IPS-18a (cell line): ENCODE measurements at regions not wholly inside any gene's neighbourhood (a gene's known extent, or its start where the extent isn't known, plus 50 kb on each side); places are given as distances from the start of the nearest gene placed in this dataset.

ENCODE experiments used
- H3K27ac ChIP-seq: one replicate; pipeline ENCODE4 v1.5.1; 2013; ENCODE audit warnings: low read length
- H3K27me3 ChIP-seq: one replicate; pipeline ENCODE4 v1.6.1; 2013; ENCODE audit warnings: mild to moderate bottlenecking, low read length; ENCODE audit not compliant: control insufficient read depth, insufficient read depth
- H3K36me3 ChIP-seq: one replicate; pipeline ENCODE4 v1.6.1; 2013; ENCODE audit warnings: low read depth, low read length; ENCODE audit not compliant: control insufficient read depth
- H3K4me1 ChIP-seq: one replicate; pipeline ENCODE4 v1.6.1; 2013; ENCODE audit warnings: low read depth, low read length; ENCODE audit not compliant: control insufficient read depth
- H3K4me3 ChIP-seq: one replicate; pipeline ENCODE4 v1.5.1; 2013; ENCODE audit warnings: low read length
- H3K9ac ChIP-seq: one replicate; pipeline ENCODE4 v1.6.1; 2013; ENCODE audit warnings: mild to moderate bottlenecking, low read length, moderate library complexity
- H3K9me3 ChIP-seq: one replicate; pipeline ENCODE4 v1.6.1; 2013; ENCODE audit warnings: low read depth, low read length; ENCODE audit not compliant: control insufficient read depth

DNA sequence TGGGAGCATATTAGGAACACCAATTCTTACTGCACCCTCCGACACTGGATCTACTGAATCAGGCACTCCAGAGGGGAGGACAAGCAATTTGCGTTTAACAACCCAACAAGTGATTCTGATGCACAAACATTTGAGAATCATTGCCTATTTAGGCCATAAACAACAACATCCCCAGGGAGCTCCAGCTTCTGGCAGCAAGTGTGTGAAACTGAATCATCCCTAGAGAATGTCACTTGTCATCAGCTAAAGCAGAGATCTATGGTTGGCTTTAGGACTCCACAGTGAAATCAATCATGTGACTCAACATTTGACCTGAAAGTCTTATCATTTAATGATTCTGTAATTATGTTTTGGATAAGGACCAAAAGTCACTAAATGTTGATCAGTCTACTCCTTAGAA, 505.0 kb upstream of the FLRT2 start:
- Histone ChIP-seq H3K27me3 (no peaks in the 10 kb centered on the region), H3K9me3 (no peaks in the 10 kb centered on the region), H3K9ac (no peak overlapping the region), H3K27ac (no peak overlapping the region), H3K4me3 (no peak overlapping the region), H3K4me1 (no peaks in the 10 kb centered on the region), H3K36me3 (no peaks in the 10 kb centered on the region)

DNA sequence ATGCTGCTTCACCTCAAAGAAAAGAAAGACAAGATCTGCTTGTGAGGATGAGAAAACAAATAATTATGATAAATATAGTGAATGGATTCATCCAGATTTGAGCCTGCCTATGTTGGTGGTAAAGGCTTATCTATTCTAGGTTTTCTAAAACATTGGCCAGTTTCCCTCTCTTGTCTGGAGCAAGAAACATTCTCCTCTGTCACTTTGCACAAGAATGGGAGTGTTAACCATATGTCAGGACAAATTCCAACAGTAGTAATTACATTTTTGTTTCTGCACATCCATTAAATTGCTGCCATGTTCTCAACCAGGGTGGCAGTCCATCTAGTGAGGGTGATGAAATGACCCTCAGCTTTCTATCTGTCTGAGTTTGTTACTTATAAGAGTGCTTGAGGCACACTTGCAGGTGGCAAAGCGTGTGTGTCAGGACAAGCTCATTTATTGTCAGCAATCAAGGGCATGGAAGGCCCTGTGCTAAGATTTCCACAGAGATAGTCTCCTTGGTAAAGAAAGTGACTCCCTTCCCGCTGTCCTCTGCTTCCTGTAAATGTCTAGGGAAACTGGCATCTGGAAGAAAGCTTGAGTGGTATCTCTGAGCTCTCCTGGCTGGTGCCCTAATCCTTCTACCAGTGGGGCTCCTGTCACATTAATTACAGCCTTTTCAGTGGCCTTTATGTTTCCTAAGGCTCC, 502.1 kb upstream of the FLRT2 start:
- Histone ChIP-seq H3K27ac (no peak overlapping the region), H3K4me3 (no peak overlapping the region), H3K9ac (no peak overlapping the region), H3K27me3 (no peaks in the 10 kb centered on the region), H3K9me3 (no peaks in the 10 kb centered on the region), H3K36me3 (no peaks in the 10 kb centered on the region), H3K4me1 (no peaks in the 10 kb centered on the region)

DNA sequence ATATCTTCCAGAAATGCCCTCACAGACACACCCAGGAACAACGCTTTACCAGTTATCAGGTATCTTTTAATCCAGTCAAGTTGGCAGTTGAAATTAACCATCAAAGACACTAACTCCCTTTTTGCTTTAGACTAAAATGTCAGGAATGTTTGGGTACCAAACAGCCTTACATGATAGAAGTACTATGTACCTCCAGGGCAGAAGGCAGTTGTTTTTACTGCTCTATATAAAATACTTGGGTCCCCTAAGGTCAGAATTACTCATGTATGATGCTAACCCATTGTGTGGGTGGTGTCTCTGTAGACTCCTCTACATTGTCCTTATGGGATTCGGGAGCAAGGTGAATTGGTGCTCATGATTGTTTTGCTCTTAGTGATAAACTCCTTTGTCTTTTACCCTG, 492.5 kb upstream of the FLRT2 start:
- H3K4me1 ChIP-seq: peaks cover 9% of the 10 kb centered on the region
- H3K27ac ChIP-seq: no peak overlapping the region
- H3K36me3 ChIP-seq: no peaks in the 10 kb centered on the region
- no peaks in the 10 kb centered on the region for H3K9me3 ChIP-seq
- no peaks in the 10 kb centered on the region for H3K27me3 ChIP-seq
- no peak overlapping the region for H3K4me3 ChIP-seq
- no peak overlapping the region for H3K9ac ChIP-seq

DNA sequence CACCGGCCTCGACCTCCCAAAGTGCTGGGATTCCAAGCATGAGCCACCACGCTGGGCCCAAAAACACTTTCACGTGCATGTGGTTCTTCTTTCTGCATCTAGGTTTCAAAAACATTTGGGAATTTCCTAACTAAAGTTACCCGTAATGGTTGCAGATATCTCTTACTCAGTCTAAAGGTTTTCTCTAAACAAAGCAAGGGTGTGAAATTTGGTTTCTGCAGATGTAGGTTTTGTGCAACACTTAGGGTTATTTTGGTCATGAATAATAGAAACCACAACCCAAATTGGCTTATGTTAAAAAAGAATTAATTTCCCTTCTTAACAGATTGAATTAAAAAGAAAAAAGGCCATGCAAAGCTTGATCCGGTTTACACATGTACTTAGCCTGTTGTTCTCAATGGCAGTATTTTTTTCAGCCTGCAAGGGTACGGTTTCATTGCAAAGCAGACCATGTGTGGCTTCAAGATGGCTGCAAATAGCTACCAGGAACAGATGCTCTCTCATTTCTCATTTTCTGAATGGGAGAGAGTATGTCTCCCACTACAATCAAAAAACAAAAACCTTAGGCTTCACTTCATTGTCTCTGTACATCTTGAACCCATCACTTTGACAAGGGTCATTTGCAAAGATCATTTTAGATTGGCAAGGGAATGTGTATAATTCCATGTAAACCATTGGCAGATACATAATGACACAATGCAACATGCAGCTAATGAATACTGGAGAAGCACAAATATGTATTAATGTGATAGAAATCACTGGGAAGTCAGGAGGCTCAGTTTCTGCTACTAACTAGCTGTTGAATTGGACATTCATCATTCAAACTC, 491.2 kb upstream of the FLRT2 start:
- H3K27me3 ChIP-seq: no peaks in the 10 kb centered on the region
- no peaks in the 10 kb centered on the region for H3K9me3 ChIP-seq
- no peak overlapping the region for H3K27ac ChIP-seq
- H3K36me3 ChIP-seq: no peaks in the 10 kb centered on the region
- H3K4me3 ChIP-seq: no peak overlapping the region
- H3K9ac ChIP-seq: no peak overlapping the region
- H3K4me1 ChIP-seq: peaks cover 9% of the 10 kb centered on the region

DNA sequence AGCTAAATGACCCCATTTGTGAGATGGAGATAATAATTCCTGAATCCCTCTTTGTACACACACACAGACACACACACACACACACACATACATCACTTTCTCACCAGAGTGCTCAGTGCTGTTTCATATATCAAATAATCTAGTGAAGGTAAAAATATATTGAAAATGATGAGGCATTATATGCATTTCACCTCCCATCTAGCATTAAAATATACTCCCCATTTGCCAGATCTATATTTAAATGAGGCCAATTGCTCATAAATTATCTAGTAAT, 490.7 kb upstream of the FLRT2 start:
- no peak overlapping the region for H3K27ac ChIP-seq
- H3K36me3 ChIP-seq: no peaks in the 10 kb centered on the region
- H3K4me1 ChIP-seq: peaks cover 9% of the 10 kb centered on the region
- H3K9me3 ChIP-seq: no peaks in the 10 kb centered on the region
- H3K27me3 ChIP-seq: no peaks in the 10 kb centered on the region
- no peak overlapping the region for H3K9ac ChIP-seq
- no peak overlapping the region for H3K4me3 ChIP-seq

DNA sequence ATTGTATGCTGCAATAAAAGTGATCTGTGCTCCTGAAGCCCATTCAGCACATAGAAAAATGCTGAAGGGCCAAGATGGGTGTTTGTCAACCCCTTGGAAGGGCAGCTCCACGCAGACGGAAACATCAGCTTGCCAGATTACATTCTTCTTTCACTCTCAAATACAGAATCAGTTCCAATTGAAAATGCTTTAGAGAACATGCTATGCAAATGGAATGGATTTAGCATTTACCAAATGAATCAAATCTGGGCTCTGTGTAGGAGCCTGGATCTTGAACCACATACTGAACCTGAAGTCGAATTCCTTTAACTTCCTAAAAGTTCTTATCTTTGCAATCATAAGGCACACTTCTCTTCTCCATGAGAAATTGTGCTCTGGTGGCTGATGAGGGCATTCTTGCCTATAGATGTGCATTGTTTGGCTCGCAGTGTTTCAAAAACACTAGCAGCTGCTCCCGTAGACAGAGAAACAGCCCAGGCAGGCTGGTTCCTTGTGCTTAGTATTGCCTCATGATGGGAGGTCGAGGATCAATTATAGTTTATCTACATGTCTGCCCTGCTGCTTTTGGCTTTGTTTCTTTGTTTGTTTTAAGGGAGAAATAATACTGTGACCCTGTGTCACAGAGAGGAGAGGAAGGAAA, 489.8 kb upstream of the FLRT2 start:
- peaks cover 9% of the 10 kb centered on the region for H3K4me1 ChIP-seq
- no peaks in the 10 kb centered on the region for H3K27me3 ChIP-seq
- no peaks in the 10 kb centered on the region for H3K36me3 ChIP-seq
- H3K9ac ChIP-seq: no peak overlapping the region
- no peak overlapping the region for H3K4me3 ChIP-seq
- H3K9me3 ChIP-seq: no peaks in the 10 kb centered on the region
- no peak overlapping the region for H3K27ac ChIP-seq

DNA sequence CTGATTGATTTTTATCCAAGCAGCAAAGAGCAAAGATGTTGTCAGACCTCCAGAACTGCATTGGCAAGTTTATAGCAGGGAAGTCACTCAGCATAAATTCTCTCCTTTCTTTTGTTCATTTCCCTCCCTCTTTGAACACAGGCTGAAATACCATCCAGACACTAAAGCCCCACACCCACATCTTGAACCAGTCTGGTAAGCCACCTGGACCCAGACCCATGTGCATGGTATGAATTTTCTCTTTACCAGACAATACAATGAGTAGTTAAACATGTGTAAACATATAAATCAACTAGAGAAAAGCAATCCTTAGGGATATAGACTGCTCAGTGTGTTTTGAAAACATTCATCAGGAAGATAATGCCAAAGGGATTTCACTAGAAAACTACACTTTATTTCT, 488.3 kb upstream of the FLRT2 start:
- Histone ChIP-seq H3K4me3 (no peak overlapping the region), H3K9ac (no peak overlapping the region), H3K4me1 (peaks cover 9% of the 10 kb centered on the region), H3K36me3 (no peaks in the 10 kb centered on the region), H3K27me3 (no peaks in the 10 kb centered on the region), H3K9me3 (no peaks in the 10 kb centered on the region), H3K27ac (no peak overlapping the region)

DNA sequence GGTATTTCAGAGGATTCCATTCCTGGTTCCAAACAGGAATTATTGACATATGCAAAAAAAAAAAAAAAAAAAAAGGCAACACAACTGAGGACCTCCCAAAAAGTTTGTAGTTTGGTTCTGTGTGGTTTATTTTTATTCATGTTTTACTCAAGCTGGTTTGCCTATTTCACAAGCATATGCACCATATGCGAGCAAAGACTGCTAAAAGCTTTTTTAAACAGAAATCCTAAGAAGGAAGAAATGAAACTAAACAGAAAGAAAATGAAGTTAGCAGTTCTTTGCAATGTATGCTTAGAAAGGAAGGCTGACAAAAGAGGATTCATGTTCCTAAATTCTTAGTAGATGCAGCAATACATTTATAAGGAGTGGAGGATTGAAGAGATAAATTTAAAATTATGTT, 487.6 kb upstream of the FLRT2 start:
- no peak overlapping the region for H3K9ac ChIP-seq
- H3K27me3 ChIP-seq: no peaks in the 10 kb centered on the region
- no peak overlapping the region for H3K27ac ChIP-seq
- H3K36me3 ChIP-seq: no peaks in the 10 kb centered on the region
- H3K4me1 ChIP-seq: peaks cover 9% of the 10 kb centered on the region
- H3K4me3 ChIP-seq: no peak overlapping the region
- no peaks in the 10 kb centered on the region for H3K9me3 ChIP-seq

DNA sequence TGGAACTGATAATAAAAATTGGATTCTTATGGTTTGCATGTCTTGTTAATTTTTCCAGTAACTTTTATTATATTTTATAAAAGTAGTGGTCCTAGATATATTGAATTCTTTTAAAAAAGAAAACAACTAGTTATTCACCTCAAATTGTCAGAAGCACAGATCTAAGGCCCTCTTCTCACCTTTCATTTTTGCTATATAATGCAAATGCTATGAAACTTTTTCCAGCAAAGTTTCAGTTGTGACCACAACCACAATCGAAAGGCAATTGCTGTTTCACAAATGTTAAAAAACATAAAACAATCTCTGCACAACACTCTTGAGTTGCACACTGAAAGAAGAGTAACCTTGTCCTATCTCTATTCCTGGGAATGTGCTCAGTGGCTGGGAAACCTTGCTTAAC, 479.8 kb upstream of the FLRT2 start:
- H3K27ac ChIP-seq: no peak overlapping the region
- H3K27me3 ChIP-seq: no peaks in the 10 kb centered on the region
- no peaks in the 10 kb centered on the region for H3K4me1 ChIP-seq
- H3K36me3 ChIP-seq: no peaks in the 10 kb centered on the region
- no peak overlapping the region for H3K4me3 ChIP-seq
- no peak overlapping the region for H3K9ac ChIP-seq
- peaks cover 19% of the 10 kb centered on the region for H3K9me3 ChIP-seq

DNA sequence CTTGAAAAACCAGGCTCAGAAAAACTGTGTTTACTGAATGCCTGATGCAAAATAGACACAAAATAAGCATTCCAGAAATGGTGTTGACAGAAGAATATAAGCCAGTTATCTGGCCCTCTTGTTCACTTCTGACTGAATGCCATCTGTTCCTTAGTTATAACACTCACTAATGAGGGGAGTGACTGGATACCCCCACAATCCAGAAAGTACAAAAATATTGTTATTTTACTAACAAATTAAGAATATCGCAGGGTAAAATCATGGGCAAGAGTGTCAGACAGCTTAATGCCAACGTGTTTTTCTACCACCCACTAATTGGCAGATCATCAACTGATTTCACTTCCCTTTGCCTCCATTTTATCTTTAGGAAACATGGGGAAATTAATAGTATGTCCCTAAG, 477.3 kb upstream of the FLRT2 start:
- no peaks in the 10 kb centered on the region for H3K36me3 ChIP-seq
- no peaks in the 10 kb centered on the region for H3K4me1 ChIP-seq
- H3K27me3 ChIP-seq: no peaks in the 10 kb centered on the region
- H3K9ac ChIP-seq: no peak overlapping the region
- H3K27ac ChIP-seq: no peak overlapping the region
- no peak overlapping the region for H3K4me3 ChIP-seq
- H3K9me3 ChIP-seq: peaks cover 19% of the 10 kb centered on the region

DNA sequence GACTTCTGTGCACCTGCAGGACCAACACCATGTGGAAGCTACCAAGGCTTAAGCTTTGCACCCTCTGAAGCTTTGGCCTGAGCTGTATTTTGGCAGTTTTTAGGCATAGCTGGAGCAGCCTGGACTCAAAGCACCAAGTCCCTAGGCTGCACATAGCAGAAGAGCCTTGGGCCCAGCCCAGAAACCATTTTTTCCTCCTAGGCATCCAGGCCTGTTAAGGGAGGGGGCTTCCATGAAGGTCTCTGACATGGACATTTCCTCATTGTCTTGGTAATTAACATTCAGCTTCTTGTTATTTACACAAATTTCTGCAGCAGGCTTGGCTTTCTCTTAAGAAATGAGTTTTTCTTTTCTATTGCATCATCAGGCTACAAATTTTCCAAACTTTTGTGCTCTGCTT, 475.8 kb upstream of the FLRT2 start:
- no peaks in the 10 kb centered on the region for H3K27me3 ChIP-seq
- H3K27ac ChIP-seq: no peak overlapping the region
- no peaks in the 10 kb centered on the region for H3K4me1 ChIP-seq
- peaks cover 19% of the 10 kb centered on the region for H3K9me3 ChIP-seq
- no peaks in the 10 kb centered on the region for H3K36me3 ChIP-seq
- no peak overlapping the region for H3K9ac ChIP-seq
- H3K4me3 ChIP-seq: no peak overlapping the region

DNA sequence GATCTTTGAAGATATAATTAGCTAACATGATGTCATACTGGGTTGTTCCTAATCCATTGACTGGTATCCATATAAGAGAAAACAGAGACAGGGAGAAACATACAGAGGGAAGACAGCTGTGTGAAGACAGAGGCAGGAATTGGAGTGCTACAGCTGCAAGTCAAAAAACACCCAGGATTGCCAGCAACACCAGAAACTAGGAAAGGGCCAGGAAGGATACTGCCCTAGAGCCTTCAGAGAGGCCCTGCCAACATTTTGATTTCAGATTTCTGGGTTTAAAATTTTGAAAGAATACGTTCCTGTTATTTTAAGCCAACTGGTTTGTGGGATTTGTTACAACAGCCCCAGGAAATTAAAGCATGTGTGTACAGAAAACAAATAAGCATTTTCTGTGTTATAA, 473.7 kb upstream of the FLRT2 start:
- Histone ChIP-seq H3K9me3 (peaks cover 19% of the 10 kb centered on the region), H3K4me1 (no peaks in the 10 kb centered on the region), H3K4me3 (no peak overlapping the region), H3K36me3 (no peaks in the 10 kb centered on the region), H3K27me3 (no peaks in the 10 kb centered on the region), H3K27ac (no peak overlapping the region), H3K9ac (no peak overlapping the region)
